GM19238 (cell line): ENCODE measurements at regions not wholly inside any gene's neighbourhood (a gene's known extent, or its start where the extent isn't known, plus 50 kb on each side); places are given as distances from the start of the nearest gene placed in this dataset.
"Not testable (repeated sequence)": the region's sequence is repeated elsewhere in the genome, so short reads cannot be mapped to it uniquely, and the experiment has no call there.

Experiments used
- DNase-seq: peaks from one replicate; pipeline ENCODE4 v3.0.0; 2011; ENCODE audit warnings: low spot score; ENCODE audit not compliant: insufficient read length

DNA sequence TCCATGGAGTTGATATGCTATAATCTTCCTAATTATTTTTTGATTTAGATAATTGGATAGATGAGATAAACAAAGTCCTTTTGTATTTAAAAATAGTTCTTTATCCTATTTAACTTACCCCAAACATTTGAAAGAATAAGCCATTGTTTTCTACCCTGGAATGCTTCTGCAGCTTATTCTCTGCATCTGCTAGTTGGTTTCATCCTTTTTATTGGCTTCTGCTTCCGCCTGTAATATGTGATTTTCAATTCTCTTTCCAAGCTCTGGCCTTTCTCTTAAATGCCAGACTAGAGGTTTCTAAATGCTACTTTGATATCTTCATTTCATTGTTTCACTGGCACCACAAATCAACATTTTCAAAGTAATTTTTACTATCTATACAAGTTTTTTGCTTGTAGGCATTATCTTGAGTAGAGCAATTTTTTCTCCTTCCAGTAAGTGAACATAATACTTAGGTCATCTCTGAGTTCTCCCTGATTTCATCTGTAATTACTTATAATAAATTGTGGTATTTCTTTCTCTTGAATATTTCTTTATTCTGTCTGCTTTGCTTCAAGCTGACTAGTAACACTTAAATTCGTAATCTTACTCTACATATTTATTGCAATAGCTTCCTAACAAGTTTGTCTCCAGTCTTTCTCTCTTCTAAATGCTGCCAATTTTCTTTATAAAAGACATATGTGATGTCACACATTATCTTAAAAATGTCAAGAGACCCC, 958.4 kb downstream of the SLC6A15 start:
- no peak for DNase-seq

DNA sequence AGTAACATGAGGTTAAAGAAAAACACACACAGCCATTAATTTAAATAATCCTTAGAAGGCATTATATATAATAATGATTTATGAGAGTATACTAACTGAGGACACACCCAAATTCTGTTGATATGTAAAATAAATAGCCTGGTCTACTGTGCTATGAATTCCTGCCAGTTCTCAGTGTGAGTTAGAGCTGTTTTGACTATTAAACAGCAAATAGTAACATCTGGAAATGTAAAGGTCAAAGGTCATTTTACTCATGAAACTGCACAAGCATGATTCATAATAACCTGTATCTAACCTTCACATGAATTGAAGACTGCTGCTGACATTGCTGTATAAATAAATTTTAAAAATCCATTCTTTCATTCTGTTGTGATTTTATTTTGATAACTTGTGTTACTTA, 966.7 kb downstream of the SLC6A15 start:
- DNase-seq = no peak

DNA sequence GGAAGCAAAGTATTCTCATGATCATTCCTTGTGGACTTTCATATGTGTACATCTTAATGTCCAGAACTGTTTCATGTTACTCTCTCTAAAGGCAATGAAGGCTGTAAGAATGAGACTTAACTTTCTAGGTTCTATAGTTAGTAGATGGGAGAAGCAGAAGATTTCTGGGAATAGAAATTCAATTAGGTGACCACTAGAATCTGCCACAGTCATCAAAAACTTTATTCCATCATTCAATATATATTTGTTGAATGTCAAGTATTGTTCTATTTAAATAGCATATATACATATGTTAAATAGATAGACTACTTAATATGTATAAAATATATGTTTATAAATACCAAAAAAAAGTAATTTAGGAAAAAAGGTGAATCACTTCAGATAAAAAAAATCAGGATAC, 972.9 kb downstream of the SLC6A15 start:
- no peak for DNase-seq

DNA sequence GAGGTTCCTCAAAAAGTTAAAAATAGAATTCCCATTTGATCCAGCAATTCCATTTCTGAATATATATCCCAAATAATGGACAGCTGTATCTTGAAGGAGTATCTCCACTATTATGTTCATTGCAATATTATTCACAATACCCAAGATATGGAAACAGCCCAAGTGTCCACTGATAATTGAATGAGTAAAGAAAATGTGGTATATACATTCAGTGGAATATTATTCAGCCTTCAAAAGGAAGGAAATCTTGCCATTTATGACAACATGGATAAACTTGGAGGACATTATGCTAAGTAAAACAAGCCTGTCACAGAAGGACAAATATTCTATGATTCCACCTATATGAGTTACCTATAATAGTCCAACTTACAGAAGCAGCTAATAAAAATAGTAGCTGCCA, 979.0 kb downstream of the SLC6A15 start:
- no peak for DNase-seq

DNA sequence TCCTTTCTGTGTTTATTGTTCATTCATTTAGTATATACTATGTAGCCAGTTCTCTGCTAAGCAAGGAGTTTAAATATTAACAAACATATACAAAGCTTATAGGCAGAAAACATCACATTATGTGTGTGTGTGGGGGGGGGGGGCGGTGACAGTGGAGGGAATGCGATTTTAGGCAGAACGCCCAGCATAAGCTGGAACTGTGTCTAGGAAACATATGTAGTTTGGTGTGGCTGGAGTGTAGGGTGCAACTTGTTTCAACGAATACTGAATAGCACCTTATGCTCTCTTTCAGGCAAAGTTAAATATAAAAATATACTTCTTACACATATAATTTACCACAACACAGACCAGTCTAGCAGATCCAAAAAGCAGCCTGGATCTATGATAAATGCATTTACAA, 980.6 kb downstream of the SLC6A15 start:
- DNase-seq = no peak

DNA sequence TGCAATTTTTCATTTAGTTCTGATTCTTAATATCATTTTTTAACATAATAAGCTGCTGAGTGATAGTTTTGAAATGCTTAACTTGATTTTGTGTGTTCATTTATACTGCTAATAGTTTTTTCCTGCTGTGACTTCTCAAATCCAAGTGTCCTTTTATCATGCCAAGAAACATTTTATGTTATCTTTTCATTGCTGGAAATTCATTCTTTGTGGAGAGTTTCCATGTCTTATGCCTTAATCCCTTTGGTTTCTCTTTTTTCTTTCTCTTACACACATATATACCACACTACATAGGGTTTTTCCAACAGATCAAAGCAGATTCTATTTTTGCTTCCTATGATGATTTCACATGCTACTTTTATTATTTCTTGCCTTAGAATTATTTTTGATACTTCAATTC, 981.1 kb downstream of the SLC6A15 start:
- no peak for DNase-seq

DNA sequence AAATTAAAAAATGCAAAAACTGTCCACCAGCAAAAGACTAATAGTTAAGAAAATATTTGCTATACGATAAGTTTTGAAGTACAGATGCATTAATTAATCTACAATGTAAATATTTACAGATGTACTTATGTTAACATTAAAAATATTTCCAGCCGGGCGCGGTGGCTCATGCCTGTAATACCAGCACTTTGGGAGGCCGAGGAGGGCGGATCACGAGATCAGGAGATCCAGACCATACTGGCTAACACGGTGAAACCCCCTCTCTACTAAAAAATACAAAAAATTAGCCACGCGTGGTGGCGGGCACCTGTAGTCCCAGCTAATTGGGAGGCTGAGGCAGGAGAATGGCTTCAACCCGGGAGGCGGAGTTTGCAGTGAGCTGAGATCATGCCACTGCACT, 982.8 kb downstream of the SLC6A15 start:
- DNase-seq = not testable (repeated sequence)

DNA sequence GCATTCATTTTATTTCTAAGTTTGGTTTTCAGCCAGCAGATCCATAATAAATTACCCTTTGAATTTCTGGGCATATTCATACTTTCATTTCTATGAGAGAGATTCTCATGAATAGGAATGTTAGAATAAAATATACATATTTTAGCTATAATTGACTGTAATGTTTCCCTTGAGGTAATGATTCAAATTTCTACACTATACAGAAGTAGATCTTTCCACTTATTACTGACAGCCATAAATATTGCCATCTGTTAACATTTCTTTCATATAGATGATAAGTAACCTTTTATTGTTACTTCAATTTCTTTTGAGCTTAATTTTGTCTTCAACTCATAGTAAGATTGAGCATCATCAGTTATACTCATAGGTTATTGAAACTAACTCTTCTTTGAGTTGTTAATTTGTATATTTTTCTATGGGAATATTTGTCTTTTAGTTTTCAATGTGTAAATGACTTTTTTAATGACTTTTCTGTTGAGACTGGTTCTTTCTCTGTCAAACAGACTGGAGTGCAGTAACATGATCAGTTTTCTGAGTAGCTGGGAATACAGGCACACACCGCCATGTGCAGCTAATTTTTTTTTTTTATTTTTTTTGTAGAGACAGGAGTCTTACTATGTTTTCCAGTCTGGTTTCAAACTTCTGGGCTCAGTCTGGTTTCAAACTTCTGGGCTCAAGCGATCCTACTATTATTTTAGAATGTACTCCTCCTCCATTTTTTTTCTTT, 991.6 kb downstream of the SLC6A15 start:
- DNase-seq = no peak

DNA sequence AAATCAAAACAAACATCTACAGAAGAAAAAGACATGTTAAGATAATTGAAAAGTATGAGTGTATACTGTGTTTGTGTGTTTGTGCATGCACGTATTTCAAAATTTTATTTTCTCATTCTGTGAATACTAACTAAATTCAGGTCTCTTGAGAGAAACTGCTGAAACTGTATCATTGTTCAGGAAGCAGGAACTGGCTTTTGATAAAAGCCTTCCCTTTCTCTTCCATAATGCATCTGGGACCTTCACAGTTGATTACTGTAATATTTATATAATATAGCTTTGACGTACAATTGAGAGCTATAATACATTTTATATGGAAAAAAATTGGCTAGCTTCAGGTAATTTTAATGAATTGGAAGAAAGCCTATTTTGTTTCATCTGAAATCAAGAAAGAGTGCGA, 993.5 kb downstream of the SLC6A15 start:
- DNase-seq = no peak

DNA sequence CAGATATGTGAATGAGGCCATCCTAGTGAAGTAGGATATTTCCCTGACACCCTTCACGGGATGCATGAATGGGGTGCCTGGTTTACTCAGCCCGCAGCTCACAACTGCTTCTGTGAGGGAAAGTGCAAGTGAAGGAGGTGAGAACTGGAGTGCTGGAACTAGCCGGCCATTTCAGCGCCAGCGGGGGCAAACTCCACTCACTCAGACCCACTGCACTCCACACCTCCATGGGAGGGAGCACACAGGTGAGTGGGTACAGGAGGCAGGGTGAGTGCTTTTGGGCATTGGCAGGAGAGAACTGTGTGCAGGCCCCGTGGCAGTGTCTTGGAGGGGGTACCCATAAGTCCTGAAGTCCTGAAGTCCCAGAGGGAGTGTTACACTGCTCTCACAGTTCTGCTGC, 1008.4 kb downstream of the SLC6A15 start:
- DNase-seq = no peak

DNA sequence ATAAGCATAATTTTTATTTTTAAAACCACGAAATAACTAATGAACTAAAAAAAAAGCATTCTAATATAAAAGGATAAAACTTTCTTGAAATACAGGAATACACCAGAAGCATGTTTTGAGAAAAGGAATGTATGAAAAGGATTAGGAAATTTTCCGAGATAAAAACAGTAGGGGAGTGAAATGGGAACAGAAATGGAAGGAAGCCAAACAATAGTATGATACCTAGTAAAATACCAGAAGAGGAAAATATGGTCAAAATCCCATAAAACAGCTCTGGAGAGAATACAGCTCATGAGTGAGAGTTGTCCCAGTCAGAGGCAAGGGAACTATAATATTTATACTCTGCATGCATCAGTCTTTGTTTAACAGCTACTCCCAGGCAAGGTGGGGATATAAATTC, 1016.2 kb downstream of the SLC6A15 start:
- no peak for DNase-seq

DNA sequence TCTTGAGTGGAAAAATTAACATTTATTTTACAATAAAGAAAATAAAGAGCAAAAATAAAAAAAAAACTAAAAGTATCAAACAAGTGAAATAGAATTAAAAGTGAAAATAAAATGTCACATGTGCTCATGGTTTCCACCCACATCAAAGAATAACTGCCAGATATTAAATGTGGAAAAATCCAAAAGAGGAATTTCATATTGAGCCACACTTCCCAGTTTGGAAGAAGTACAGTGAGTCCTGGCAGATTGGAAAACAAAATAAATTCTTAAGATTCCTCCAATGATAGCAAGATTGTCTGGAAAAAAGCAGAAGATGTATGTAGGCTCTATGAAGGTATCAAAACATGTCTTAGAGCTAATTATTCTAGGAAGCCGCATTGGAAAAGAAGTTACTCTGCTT, 1019.5 kb downstream of the SLC6A15 start:
- no peak for DNase-seq

DNA sequence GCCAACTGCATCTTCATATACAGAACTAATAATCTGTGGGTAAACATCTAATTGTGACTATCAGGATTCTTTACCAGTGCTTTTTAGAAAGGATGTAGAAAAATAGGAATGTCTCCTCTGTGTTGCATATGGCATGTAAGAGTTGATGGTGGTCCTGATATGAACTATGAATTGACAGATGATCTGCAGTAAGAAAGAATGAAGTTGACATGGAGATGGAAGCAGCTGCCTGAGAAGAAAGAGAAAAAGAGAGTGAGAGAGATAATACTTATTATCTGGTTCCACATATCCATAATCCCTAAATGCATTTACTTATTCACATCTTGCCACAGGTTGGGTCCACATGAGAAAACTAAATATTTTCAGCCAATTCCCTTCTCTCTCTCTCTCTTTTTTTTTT, 1022.9 kb downstream of the SLC6A15 start:
- no peak for DNase-seq

DNA sequence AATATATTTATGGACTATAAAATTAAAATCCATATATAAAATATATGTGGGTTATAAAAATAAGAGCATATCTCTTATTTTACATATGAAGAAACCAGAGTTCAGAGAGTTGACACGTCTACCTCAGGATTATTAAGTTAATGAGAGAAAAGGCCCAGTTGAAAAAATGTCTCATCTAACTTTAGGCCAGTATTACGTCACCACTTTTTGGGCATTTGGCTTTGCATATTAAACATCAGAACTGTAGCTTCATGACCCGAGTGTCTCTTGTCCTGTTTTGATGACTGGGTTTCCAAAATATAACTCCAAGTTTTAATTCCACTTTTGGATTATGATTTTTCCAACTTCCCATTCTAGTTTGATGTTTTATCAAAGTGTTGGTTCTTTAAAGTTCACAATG, 1026.1 kb downstream of the SLC6A15 start:
- DNase-seq = no peak

DNA sequence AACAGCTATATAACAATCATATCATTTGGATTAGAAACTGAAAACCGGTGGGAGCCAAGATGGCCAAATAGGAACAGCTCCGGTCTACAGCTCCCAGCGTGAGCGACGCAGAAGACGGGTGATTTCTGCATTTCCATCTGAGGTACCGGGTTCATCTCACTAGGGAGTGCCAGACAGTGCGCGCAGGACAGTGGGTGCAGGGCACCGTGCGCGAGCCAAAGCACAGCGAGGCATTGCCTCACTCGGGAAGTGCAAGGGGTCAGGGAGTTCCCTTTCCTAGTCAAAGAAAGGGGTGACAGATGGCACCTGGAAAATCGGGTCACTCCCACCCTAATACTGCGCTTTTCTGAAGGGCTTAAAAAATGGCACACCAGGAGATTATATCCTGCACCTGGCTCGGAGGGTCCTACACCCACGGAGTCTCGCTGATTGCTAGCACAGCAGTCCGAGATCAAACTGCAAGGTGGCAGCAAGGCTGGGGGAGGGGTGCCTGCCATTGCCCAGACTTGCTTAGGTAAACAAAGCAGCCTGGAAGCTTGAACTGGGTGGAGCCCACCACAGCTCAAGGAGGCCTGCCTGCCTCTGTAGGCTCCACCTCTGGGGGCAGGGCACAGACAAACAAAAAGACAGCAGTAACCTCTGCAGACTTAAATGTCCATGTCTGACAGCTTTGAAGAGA, 1041.5 kb downstream of the SLC6A15 start:
- DNase-seq = not testable (repeated sequence)

DNA sequence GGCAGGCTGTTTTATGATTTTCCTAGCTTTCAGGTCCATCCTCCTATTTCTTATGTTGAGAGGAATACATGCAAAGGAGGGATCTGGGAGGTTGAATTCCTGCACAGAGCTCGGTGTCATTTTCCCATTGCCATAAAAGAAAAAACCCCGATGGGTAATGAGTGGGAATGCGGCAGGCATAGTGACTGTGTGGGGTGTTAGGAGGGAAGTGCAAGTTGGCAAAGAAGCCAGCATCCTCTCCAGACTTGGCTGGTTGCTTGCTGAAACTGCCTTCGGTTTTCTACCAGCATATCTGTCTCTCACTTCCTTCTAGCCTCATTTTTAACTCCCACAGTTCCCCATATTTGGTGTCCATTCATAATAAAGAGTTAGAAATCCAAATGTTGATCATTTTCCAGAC, 1046.1 kb downstream of the SLC6A15 start:
- DNase-seq = no peak

DNA sequence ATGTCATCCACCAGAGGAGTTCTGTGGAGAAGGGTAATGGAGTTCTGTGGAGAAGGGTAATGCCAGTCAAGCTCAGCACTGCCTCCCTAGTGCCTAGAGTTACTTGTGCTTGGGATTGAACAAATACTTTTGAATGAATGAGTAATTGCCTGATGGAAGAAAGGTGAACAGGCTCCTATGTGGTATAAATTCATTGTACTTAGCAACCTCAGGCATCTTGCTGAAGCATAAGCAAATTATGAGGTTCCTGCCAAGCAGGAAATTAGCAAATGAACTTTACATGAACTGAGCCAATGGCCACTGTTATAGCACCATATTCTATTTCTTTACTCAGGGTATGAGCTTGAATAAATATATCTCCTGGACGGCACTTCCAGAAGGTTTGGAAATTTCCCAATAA, 1047.2 kb downstream of the SLC6A15 start:
- DNase-seq = no peak

DNA sequence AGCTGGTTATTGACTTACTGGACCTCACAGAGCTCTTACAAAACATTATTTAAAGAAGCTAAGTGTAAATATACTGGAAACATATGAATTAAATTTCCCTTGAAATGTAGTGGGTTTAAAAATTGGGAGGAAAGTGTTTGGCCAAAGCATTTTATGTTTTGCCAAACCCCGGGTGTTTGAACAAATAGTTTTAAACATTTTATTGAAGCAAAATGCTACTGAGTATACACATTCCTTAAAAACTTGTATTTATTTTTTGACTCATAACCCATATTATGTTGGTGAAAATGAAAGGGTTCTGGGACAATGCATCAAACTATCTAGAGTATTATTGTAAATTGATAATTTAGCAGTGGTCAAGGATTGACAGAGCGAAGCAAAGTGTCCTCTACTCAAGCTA, 1048.5 kb downstream of the SLC6A15 start:
- no peak for DNase-seq

DNA sequence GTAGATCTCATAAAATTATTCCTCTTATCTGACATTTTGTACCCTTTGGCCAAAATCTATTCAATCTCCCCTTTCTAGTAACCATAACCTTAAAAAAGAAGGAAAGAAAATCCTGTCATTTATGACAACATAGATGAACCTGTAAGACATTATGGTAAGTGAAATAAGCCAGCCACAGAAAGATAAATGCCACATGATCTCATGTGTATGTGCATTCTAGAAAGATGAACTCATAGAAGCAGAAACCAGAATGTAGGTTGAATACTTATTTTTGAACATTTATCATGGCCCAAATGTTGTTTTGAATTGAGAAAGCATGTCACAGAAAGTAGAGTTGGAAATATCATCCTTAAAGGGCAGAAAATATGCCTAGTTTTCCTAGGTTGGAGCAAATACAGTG, 1053.6 kb downstream of the SLC6A15 start:
- no peak for DNase-seq

DNA sequence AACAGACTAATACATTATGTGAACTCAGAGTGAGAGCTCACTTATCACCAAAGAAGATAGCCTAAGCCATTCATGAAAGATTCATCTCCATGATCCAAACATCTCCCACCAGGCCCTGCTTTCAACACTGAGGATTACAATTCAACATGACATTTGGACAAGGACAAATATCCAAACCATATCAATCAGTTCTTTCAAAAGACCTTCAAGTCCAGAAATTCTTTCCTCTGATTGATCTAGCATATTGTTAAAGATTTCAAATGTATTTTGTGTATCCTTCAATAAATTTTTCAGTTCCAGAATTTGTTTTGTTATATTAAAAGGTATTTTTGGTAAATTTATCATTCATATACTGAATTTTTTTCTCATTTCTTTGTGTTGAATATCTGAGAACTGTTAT, 1055.8 kb downstream of the SLC6A15 start:
- no peak for DNase-seq

DNA sequence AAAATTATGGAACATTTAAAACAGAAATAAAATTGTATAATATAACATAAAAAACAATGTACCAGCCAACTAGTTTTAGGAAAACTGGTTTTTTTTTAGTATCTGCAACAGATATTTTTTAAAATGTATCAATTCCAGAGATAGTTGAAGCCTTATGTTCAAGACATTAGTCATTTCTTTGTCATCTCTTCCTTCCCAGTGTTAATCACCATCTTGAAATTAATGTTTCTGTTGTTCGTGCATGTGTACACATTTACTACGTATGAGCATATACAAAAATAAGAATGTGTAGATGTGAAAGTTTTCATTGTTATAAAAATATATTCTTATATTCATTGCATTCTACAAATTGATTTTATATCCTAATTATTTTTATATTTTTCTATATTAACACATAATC, 1062.1 kb downstream of the SLC6A15 start:
- no peak for DNase-seq

DNA sequence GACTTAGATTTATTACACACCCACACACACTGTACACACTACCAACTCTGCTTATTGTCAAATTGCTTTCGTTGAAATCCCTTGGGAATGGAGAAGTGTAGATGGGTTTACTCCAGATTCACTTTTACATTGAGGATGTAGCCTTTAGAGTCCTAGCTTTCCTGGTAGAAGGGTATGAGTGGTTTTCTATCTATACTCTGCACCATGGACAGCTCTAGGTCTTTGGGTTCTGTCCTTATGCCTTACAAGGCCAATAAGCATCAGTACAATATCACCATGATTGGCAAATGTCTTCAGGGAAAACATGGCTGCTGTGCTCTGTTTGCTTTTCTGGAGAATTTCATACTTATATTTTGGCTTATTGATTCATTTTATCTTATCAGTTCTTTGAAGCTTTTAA, 1063.9 kb downstream of the SLC6A15 start:
- no peak for DNase-seq

DNA sequence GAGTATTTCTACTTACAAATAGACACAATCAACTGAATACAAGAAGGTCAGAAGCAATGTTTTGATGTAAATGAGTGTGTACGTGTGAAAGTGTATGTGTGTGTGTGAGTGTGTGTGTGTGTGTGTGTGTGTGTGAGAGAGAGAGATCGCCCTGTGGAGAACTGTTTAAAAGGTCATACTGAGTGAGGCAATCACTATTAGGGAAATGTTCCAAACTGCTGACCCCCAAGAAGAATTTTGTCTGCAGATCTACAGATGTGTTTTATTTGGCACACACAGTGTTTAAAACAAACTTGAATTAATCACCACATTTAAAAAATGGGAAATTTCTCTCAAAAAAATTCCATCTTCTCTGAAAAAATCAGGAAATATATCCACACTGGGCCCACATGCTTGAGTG, 1069.1 kb downstream of the SLC6A15 start:
- no peak for DNase-seq
